Endothelial cell of umbilical vein (primary cell): ENCODE measurements at regions not wholly inside any gene's neighbourhood (a gene's known extent, or its start where the extent isn't known, plus 50 kb on each side); places are given as distances from the start of the nearest gene placed in this dataset.

ENCODE experiments used
- BruUV-seq: library from RNA; stranded (reverse); fragments of 400-500 nt; replicated peaks from 2 replicates; lab custom pipeline; 2021; lab: Mats Ljungman, UMichigan
- CTCF ChIA-PET: fragments of 300-600, 350-600 bp; sonication (Branson Sonifier 250); formaldehyde crosslinking; loops from one replicate; lab custom pipeline; 2021; ENCODE audit warnings: antibody characterized with exemption, inconsistent platforms; lab: Charles Lee
- POLR2A ChIA-PET: fragments of 300-600, 350-600 bp; sonication (Branson Sonifier 250); formaldehyde crosslinking; loops from one replicate; lab custom pipeline; 2021; ENCODE audit warnings: antibody characterized with exemption, inconsistent platforms; lab: Charles Lee
- DNase-seq: peaks from one replicate; pipeline ENCODE4 v3.0.0-alpha.2; 2011; ENCODE audit warnings: low read depth, low spot score
- FAIRE-seq: peaks from 2 replicates; lab custom pipeline; 2011; peaks lifted over from hg19 to GRCh38; lab: Jason Lieb, UNC
- H2AFZ ChIP-seq: 2 replicates; pipeline ENCODE4 v1.6.0; 2012; ENCODE audit warnings: low read depth, low read length, control low read depth, inconsistent platforms
- H3K27ac ChIP-seq: 2 replicates; pipeline ENCODE4 v1.5.1; 2011; ENCODE audit warnings: low read depth, mild to moderate bottlenecking, control low read depth, low read length, moderate library complexity; ENCODE audit not compliant: insufficient read depth
- H3K27me3 ChIP-seq, 2 experiments: 2 replicates each; pipeline versions ENCODE4 v1.6.0 to v1.6.1; 2011; ENCODE audit warnings: low read length in 2 of 2, mixed read lengths in 1 of 2; ENCODE audit not compliant: control insufficient read depth in 2 of 2, insufficient read depth in 2 of 2
- H3K36me3 ChIP-seq, 2 experiments: 2 replicates in 1 of 2; 3 replicates in 1 of 2; pipeline ENCODE4 v1.5.1; 2011; ENCODE audit warnings: low read length in 2 of 2, mild to moderate bottlenecking in 1 of 2, moderate library complexity in 1 of 2; ENCODE audit not compliant: control insufficient read depth in 2 of 2, insufficient read depth in 2 of 2; ENCODE audit errors: extremely low read depth in 1 of 2
- H3K4me1 ChIP-seq: 3 replicates; pipeline ENCODE4 v1.5.1; 2011; ENCODE audit warnings: mild to moderate bottlenecking, low read length; ENCODE audit not compliant: control insufficient read depth, insufficient read depth; ENCODE audit errors: extremely low read depth
- H3K4me2 ChIP-seq: 2 replicates; pipeline ENCODE4 v1.6.1; 2011; ENCODE audit warnings: low read length, control low read depth, mixed read lengths; ENCODE audit not compliant: insufficient read depth
- H3K4me3 ChIP-seq, 3 experiments: fragments of 200-600 bp in 1 of 3; sonication (generic), shearing (Covaris generic) in 1 of 3; replicated peaks in 1 of 3; 2 replicates each; pipeline ENCODE4 v1.5.1; 2011 to 2016; ENCODE audit warnings: control low read depth in 3 of 3, low read length in 3 of 3, mild to moderate bottlenecking in 2 of 3, inconsistent platforms in 1 of 3, low read depth in 1 of 3, moderate library complexity in 1 of 3; ENCODE audit not compliant: insufficient read depth in 1 of 3
- H3K79me2 ChIP-seq: 2 replicates; pipeline ENCODE4 v1.6.0; 2012; ENCODE audit warnings: low read length, inconsistent platforms; ENCODE audit not compliant: control insufficient read depth, insufficient read depth
- H3K9ac ChIP-seq: replicated peaks from 2 replicates; pipeline ENCODE3; 2011; ENCODE audit warnings: low read length, control low read depth; ENCODE audit not compliant: insufficient read depth; ENCODE audit errors: extremely low read depth
- H3K9me1 ChIP-seq: replicated peaks from 3 replicates; pipeline ENCODE4 v1.6.0; 2011; ENCODE audit warnings: mild to moderate bottlenecking, low read length; ENCODE audit not compliant: control insufficient read depth, insufficient read depth; ENCODE audit errors: extremely low read depth
- H3K9me3 ChIP-seq: replicated peaks from 2 replicates; pipeline ENCODE4 v1.5.1; 2012; ENCODE audit warnings: low read length, inconsistent platforms; ENCODE audit not compliant: control insufficient read depth, insufficient read depth
- H4K20me1 ChIP-seq: replicated peaks from 2 replicates; pipeline ENCODE3; 2011; ENCODE audit warnings: mild to moderate bottlenecking, low read length; ENCODE audit not compliant: control insufficient read depth, insufficient read depth; ENCODE audit errors: extremely low read depth
- EZH2 ChIP-seq: IDR thresholded peaks from 2 replicates; pipeline ENCODE4 v1.6.1; 2012; ENCODE audit warnings: borderline replicate concordance, low read depth, mild to moderate bottlenecking, moderate library complexity, low read length, inconsistent platforms; ENCODE audit not compliant: severe bottlenecking
- FOS ChIP-seq: IDR thresholded peaks from 2 replicates; pipeline ENCODE4 v1.6.1; 2011; ENCODE audit warnings: mild to moderate bottlenecking, low read length, moderate library complexity, borderline replicate concordance; ENCODE audit not compliant: insufficient read depth
- GATA2 ChIP-seq: IDR thresholded peaks from 2 replicates; pipeline ENCODE4 v1.7.0; 2011; ENCODE audit warnings: low read depth, mild to moderate bottlenecking, moderate library complexity, mixed read lengths, low read length; ENCODE audit not compliant: insufficient read length, insufficient read depth
- JUN ChIP-seq: IDR thresholded peaks from 2 replicates; pipeline ENCODE4 v1.6.1; 2011; ENCODE audit warnings: borderline replicate concordance, low read depth; ENCODE audit not compliant: insufficient read length, insufficient read depth
- MYC ChIP-seq: IDR thresholded peaks from one replicate; pipeline ENCODE4 v1.6.1; 2011; ENCODE audit warnings: mild to moderate bottlenecking, low read depth, low read length
- POLR2A ChIP-seq: IDR thresholded peaks from 2 replicates; pipeline ENCODE4 v1.6.1; 2012; ENCODE audit warnings: low read depth, mild to moderate bottlenecking, control low read depth, low read length
- POLR2AphosphoS5 ChIP-seq: IDR thresholded peaks from 2 replicates; pipeline ENCODE4 v1.6.1; 2012; ENCODE audit warnings: low read depth, mild to moderate bottlenecking, control low read depth, low read length, moderate library complexity; ENCODE audit not compliant: insufficient read depth
- dilution Hi-C: fragments of 300-500 bp; cut with MboI; formaldehyde crosslinking; loops from one replicate; pipeline ENCODE4 v1.15.0; 2019; ENCODE audit warnings: low sequenced_read_pairs; ENCODE audit not compliant: extremely low pct_ligation_motif_present
- intact Hi-C: fragments of 100-400 bp; cut with micrococcal nuclease; formaldehyde crosslinking; loops from one replicate; pipeline ENCODE4 v1.10.0; 2022
- TF ChIP-seq, protein P1 (sequence below): IDR thresholded peaks from 2 replicates; pipeline ENCODE4 v1.6.1; 2011; ENCODE audit not compliant: insufficient read depth, insufficient read length
- TF ChIP-seq, protein P2 (sequence below), 2 donors: IDR thresholded peaks; 1 replicate in 1 of 2; 2 replicates in 1 of 2; pipeline ENCODE4 v1.5.1; 2011; ENCODE audit warnings: low read length in 2 of 2, mild to moderate bottlenecking in 2 of 2, moderate library complexity in 2 of 2, control low read depth in 1 of 2, inconsistent platforms in 1 of 2, low read depth in 1 of 2; ENCODE audit not compliant: insufficient read depth in 1 of 2; ENCODE audit errors: extremely low read depth in 1 of 2

DNA sequence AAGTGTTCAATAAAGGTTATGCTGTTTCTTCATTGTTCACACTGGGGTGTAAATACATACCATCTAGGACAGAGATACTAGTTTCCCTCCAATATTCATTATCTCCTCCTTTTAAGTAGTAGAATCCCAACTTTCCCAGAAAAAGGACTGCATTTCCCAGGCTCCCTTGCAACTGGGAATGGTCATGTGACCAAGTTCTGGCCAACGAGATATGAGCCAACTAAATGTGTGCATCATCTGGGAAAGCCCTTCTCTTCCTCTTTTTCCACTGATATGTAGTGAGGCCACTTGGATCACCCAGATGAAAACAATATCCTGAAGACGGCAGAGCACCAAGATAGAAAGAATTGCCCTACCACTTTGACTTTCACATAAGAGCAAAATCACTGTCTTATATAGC lies 97.9 kb upstream of the PTPRT start:
- no peak for TF ChIP-seq POLR2A
- TF ChIP-seq EZH2: no peak
- TF ChIP-seq JUN: no peak
- TF ChIP-seq MYC: no peak
- no peak for TF ChIP-seq POLR2AphosphoS5
- TF ChIP-seq FOS: no peak
- TF ChIP-seq, protein P1, sequence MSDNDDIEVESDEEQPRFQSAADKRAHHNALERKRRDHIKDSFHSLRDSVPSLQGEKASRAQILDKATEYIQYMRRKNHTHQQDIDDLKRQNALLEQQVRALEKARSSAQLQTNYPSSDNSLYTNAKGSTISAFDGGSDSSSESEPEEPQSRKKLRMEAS: no peak
- TF ChIP-seq GATA2: no peak
- TF ChIP-seq, protein P2, sequence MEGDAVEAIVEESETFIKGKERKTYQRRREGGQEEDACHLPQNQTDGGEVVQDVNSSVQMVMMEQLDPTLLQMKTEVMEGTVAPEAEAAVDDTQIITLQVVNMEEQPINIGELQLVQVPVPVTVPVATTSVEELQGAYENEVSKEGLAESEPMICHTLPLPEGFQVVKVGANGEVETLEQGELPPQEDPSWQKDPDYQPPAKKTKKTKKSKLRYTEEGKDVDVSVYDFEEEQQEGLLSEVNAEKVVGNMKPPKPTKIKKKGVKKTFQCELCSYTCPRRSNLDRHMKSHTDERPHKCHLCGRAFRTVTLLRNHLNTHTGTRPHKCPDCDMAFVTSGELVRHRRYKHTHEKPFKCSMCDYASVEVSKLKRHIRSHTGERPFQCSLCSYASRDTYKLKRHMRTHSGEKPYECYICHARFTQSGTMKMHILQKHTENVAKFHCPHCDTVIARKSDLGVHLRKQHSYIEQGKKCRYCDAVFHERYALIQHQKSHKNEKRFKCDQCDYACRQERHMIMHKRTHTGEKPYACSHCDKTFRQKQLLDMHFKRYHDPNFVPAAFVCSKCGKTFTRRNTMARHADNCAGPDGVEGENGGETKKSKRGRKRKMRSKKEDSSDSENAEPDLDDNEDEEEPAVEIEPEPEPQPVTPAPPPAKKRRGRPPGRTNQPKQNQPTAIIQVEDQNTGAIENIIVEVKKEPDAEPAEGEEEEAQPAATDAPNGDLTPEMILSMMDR (IDR thresholded peaks at IDR 0.05; ENCODE audit: extremely low read depth in 1 of 2, insufficient read depth in 1 of 2, low read depth in 1 of 2, low read length in 2 of 2): no peak

More for the DNA sequence above, 97.9 kb upstream of the PTPRT start:
- FAIRE-seq: no peak
- Histone ChIP-seq H3K79me2 (no peaks in the 10 kb centered on the region), H4K20me1 (no peaks in the 10 kb centered on the region), H3K27me3 (no peaks in the 10 kb centered on the region), H3K4me1 (no peaks in the 10 kb centered on the region), H3K4me2 (no peak overlapping the region), H3K9me1 (no peaks in the 10 kb centered on the region), H3K9ac (no peak overlapping the region), H3K4me3 (no peak overlapping the region), H2AFZ (no peak overlapping the region), H3K9me3 (no peaks in the 10 kb centered on the region), H3K27ac (no peak overlapping the region), H3K36me3 (no peaks in the 10 kb centered on the region)
- ChIA-PET POLR2A (no interaction called here), CTCF (no interaction called here)
- dilution Hi-C loops: no loop called here
- no peak for DNase-seq
- intact Hi-C loops: no loop called here
- BruUV-seq: no TSS peak
